Myocyte (in vitro differentiated cells): ENCODE measurements at regions not wholly inside any gene's neighbourhood (a gene's known extent, or its start where the extent isn't known, plus 50 kb on each side); places are given as distances from the start of the nearest gene placed in this dataset.
A peak's percentile ranks its signal among the peaks of the same experiment; 100 is the strongest.
"Not testable (repeated sequence)": the region's sequence is repeated elsewhere in the genome, so short reads cannot be mapped to it uniquely, and the experiment has no call there.

Source experiments
- DNase-seq: peaks from one replicate; pipeline ENCODE4 v3.0.0-alpha.2; 2012; ENCODE audit warnings: low read depth

- DNase-seq = no peak
Measured at GRCh38 chr6:134437376-134437775, 119.5 kb upstream of the SGK1 start.

- no peak for DNase-seq
Measured at GRCh38 chr6:134436950-134437349, 119.0 kb upstream of the SGK1 start.

GRCh38 chr6:134436281-134436815, 118.4 kb upstream of the SGK1 start:
- peak; percentile 95 for DNase-seq

- DNase-seq = no peak
Measured at GRCh38 chr6:134435814-134436280, 117.9 kb upstream of the SGK1 start.

GRCh38 chr6:134434019-134434942, 116.4 kb upstream of the SGK1 start:
- DNase-seq = no peak

- no peak for DNase-seq
Measured at GRCh38 chr6:134432036-134432435, 114.1 kb upstream of the SGK1 start.

- DNase-seq = no peak
Measured at GRCh38 chr6:134431421-134431859, 113.5 kb upstream of the SGK1 start.

- DNase-seq = peak; percentile 51
Measured at GRCh38 chr6:134429861-134430380, 112.0 kb upstream of the SGK1 start.

- no peak for DNase-seq
Measured at GRCh38 chr6:134427721-134428120, 109.8 kb upstream of the SGK1 start.

GRCh38 chr6:134426623-134427022, 108.7 kb upstream of the SGK1 start:
- no peak for DNase-seq

GRCh38 chr6:134425917-134426316, 108.0 kb upstream of the SGK1 start:
- DNase-seq = not testable (repeated sequence)

GRCh38 chr6:134425513-134425912, 107.6 kb upstream of the SGK1 start:
- no peak for DNase-seq

- DNase-seq = no peak
Measured at GRCh38 chr6:134424798-134425170, 106.9 kb upstream of the SGK1 start.

- no peak for DNase-seq
Measured at GRCh38 chr6:134424165-134424797, 106.4 kb upstream of the SGK1 start.

GRCh38 chr6:134422426-134423231, 104.7 kb upstream of the SGK1 start:
- peak; percentile 82 for DNase-seq

- DNase-seq = peak; percentile 28
Measured at GRCh38 chr6:134421501-134421900, 103.6 kb upstream of the SGK1 start.

- DNase-seq = peak; percentile 10
Measured at GRCh38 chr6:134420614-134421181, 102.8 kb upstream of the SGK1 start.

GRCh38 chr6:134419716-134420115, 101.8 kb upstream of the SGK1 start:
- no peak for DNase-seq

GRCh38 chr6:134416418-134417154, 98.7 kb upstream of the SGK1 start:
- DNase-seq = no peak

- no peak for DNase-seq
Measured at GRCh38 chr6:134415656-134416055, 97.7 kb upstream of the SGK1 start.
